MCF 10A (cell line): ENCODE measurements at regions not wholly inside any gene's neighbourhood (a gene's known extent, or its start where the extent isn't known, plus 50 kb on each side); places are given as distances from the start of the nearest gene placed in this dataset.

Experiments
- BruUV-seq: library from RNA; stranded (reverse); fragments of 400-500 nt; replicated peaks from 2 replicates; lab custom pipeline; 2021; lab: Mats Ljungman, UMichigan
- CTCF ChIA-PET: fragments of 300-600 bp; sonication (Branson Sonifier 250); formaldehyde crosslinking; extraction: SDS; loops from one replicate; lab custom pipeline; 2021; ENCODE audit warnings: antibody characterized with exemption, inconsistent platforms; lab: Yijun Ruan, JAX
- POLR2A ChIA-PET: fragments of 300-600, 350-650 bp; sonication (Branson Sonifier 250); formaldehyde crosslinking; extraction: SDS; loops from one replicate; lab custom pipeline; 2020; ENCODE audit warnings: antibody characterized with exemption, inconsistent platforms; lab: Yijun Ruan, JAX
- DNase-seq: peaks from one replicate; pipeline ENCODE4 v3.0.0-alpha.2; 2018; ENCODE audit not compliant: unreplicated experiment
- H3K27ac Mint-ChIP-seq: one replicate; pipeline ENCODE4 v1.8.0; 2022; ENCODE audit warnings: mild to moderate bottlenecking, low read depth, mixed read lengths; ENCODE audit not compliant: unreplicated experiment
- H3K27me3 Mint-ChIP-seq: one replicate; pipeline ENCODE4 v1.8.0; 2022; ENCODE audit warnings: mixed read lengths; ENCODE audit not compliant: insufficient read depth, unreplicated experiment
- H3K36me3 Mint-ChIP-seq: one replicate; pipeline ENCODE4 v1.8.0; 2022; ENCODE audit warnings: mild to moderate bottlenecking, moderate library complexity, mixed read lengths; ENCODE audit not compliant: insufficient read depth, unreplicated experiment
- H3K4me1 Mint-ChIP-seq: one replicate; pipeline ENCODE4 v1.8.0; 2022; ENCODE audit warnings: mixed read lengths; ENCODE audit not compliant: insufficient read depth, unreplicated experiment
- H3K4me3 Mint-ChIP-seq: one replicate; pipeline ENCODE4 v1.8.0; 2022; ENCODE audit warnings: mild to moderate bottlenecking, moderate library complexity, mixed read lengths; ENCODE audit not compliant: unreplicated experiment
- H3K9me3 Mint-ChIP-seq: one replicate; pipeline ENCODE4 v1.8.0; 2022; ENCODE audit warnings: mixed read lengths; ENCODE audit not compliant: unreplicated experiment
- intact Hi-C: fragments of 100-400 bp; cut with micrococcal nuclease; formaldehyde crosslinking; loops from 2 replicates; pipeline ENCODE4 v1.14.1; 2022
- TF ChIP-seq, protein P1 (sequence below): fragments of 200-600 bp; IDR thresholded peaks from one replicate; pipeline ENCODE4 v1.8.0; 2022; ENCODE audit warnings: antibody characterized with exemption, mild to moderate bottlenecking; ENCODE audit not compliant: unreplicated experiment

DNA sequence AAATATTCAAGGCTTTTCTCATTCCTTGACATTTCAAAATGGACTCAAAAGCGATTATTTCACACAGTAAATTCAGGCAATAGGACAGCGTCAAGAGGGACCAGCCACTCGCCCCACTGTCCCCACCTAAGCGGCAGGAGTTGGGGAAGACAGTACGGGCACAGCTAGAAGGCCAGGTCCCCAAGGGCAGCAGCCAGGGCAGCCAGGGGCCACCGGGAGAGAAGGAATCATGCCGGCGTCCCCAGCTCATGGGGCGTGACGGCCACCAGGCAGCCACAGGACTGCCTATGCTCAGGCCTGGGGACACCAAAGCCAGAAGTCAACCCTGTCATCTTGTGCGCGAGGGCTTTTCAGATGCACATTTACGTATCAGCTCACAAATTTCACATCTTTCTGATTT is 225.7 kb upstream of the PPP2R2D start:
- DNase-seq: no peak
- Mint-ChIP-seq H3K9me3 (peaks cover 36% of the 10 kb centered on the region), H3K36me3 (peaks cover 5% of the 10 kb centered on the region), H3K4me3 (no peak overlapping the region), H3K27ac (no peak overlapping the region), H3K4me1 (no peaks in the 10 kb centered on the region), H3K27me3 (no peaks in the 10 kb centered on the region)
- BruUV-seq: no TSS peak
- intact Hi-C loops: no loop called here
- POLR2A ChIA-PET: no interaction called here
- CTCF ChIA-PET: interaction anchor here (0.6 kb wide), 1 partner anchor 210 kb away, joined by 3 read pairs; no protein-coding TSS in a partner anchor
- TF ChIP-seq, protein P1, sequence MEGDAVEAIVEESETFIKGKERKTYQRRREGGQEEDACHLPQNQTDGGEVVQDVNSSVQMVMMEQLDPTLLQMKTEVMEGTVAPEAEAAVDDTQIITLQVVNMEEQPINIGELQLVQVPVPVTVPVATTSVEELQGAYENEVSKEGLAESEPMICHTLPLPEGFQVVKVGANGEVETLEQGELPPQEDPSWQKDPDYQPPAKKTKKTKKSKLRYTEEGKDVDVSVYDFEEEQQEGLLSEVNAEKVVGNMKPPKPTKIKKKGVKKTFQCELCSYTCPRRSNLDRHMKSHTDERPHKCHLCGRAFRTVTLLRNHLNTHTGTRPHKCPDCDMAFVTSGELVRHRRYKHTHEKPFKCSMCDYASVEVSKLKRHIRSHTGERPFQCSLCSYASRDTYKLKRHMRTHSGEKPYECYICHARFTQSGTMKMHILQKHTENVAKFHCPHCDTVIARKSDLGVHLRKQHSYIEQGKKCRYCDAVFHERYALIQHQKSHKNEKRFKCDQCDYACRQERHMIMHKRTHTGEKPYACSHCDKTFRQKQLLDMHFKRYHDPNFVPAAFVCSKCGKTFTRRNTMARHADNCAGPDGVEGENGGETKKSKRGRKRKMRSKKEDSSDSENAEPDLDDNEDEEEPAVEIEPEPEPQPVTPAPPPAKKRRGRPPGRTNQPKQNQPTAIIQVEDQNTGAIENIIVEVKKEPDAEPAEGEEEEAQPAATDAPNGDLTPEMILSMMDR: no peak

GRCh38 chr10:131676046-131676799 is 224.6 kb upstream of the PPP2R2D start:
- Mint-ChIP-seq H3K27ac (no peak overlapping the region), H3K27me3 (no peaks in the 10 kb centered on the region), H3K4me1 (no peaks in the 10 kb centered on the region), H3K36me3 (no peaks in the 10 kb centered on the region), H3K4me3 (no peak overlapping the region), H3K9me3 (peaks cover 35% of the 10 kb centered on the region)
- intact Hi-C loops: no loop called here
- DNase-seq: no peak
- no TSS peak for BruUV-seq
- ChIA-PET CTCF (interaction anchor here (0.6 kb wide), 1 partner anchor 29 kb away, joined by 3 read pairs; no protein-coding TSS in a partner anchor), POLR2A (no interaction called here)
- TF ChIP-seq, protein P1: no peak

DNA sequence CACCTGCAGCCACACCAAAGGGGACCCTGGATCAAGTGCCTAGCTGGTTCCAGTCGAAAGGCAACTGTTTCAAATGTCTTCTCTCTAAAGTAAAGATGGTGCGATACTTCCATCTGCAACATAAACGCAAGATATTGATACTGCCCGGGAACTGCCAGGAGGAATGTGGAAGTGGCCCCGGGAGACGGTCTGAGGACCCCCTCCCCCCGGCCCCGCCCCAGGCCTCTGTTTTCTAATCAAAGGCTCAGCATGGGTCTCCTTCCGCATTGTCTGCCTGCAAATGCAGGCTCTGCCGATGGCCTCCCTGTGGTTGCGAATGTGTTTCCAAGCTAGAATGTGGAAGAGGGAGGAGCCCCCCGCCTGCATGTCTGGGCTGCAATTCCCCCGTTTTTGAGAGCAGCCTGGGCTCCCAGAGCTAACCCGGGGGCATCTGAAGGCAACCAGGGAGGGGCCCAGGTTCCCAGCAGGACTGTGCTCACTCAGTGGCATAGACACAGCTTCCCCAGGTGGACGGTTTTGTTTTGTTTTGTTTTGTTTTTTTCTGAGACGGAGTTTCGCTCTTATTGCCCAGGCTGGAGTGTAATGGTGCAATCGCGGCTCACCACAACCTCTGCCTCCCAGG is 223.9 kb upstream of the PPP2R2D start:
- no peaks in the 10 kb centered on the region for H3K36me3 Mint-ChIP-seq
- CTCF ChIA-PET: interaction anchor here (0.6 kb wide), 2 partner anchors 30 to 1410 kb away, joined by 3 read pairs; no protein-coding TSS in a partner anchor
- intact Hi-C loops: no loop called here
- no peak overlapping the region for H3K27ac Mint-ChIP-seq
- TF ChIP-seq, protein P1: no peak
- no peak overlapping the region for H3K4me3 Mint-ChIP-seq
- H3K4me1 Mint-ChIP-seq: no peaks in the 10 kb centered on the region
- no peaks in the 10 kb centered on the region for H3K27me3 Mint-ChIP-seq
- no TSS peak for BruUV-seq
- peaks cover 33% of the 10 kb centered on the region for H3K9me3 Mint-ChIP-seq
- no peak for DNase-seq
- POLR2A ChIA-PET: no interaction called here

- TF ChIP-seq, protein P1: no peak
- BruUV-seq: no TSS peak
- POLR2A ChIA-PET: no interaction called here
- no peak for DNase-seq
- intact Hi-C loops: no loop called here
- Mint-ChIP-seq H3K4me1 (no peaks in the 10 kb centered on the region), H3K9me3 (peaks cover 25% of the 10 kb centered on the region), H3K27me3 (no peaks in the 10 kb centered on the region), H3K27ac (no peak overlapping the region), H3K36me3 (no peaks in the 10 kb centered on the region), H3K4me3 (no peak overlapping the region)
- CTCF ChIA-PET: interaction anchor here (0.8 kb wide), 1 partner anchor 560 kb away, joined by 3 read pairs; no protein-coding TSS in a partner anchor
Measured at GRCh38 chr10:131677671-131678070, 223.1 kb upstream of the PPP2R2D start.
